VCaP (cell line): ENCODE measurements at regions not wholly inside any gene's neighbourhood (a gene's known extent, or its start where the extent isn't known, plus 50 kb on each side); places are given as distances from the start of the nearest gene placed in this dataset.

ENCODE experiments used
- H3K27ac ChIP-seq: fragments of 450-650 bp; 2 replicates; pipeline ENCODE4 v1.5.1; 2017
- TF ChIP-seq, protein P1 (sequence below): fragments of 450-650 bp; conservative IDR thresholded peaks from 2 replicates; pipeline ENCODE4 v1.5.1; 2017; ENCODE audit warnings: mild to moderate bottlenecking, moderate library complexity

DNA sequence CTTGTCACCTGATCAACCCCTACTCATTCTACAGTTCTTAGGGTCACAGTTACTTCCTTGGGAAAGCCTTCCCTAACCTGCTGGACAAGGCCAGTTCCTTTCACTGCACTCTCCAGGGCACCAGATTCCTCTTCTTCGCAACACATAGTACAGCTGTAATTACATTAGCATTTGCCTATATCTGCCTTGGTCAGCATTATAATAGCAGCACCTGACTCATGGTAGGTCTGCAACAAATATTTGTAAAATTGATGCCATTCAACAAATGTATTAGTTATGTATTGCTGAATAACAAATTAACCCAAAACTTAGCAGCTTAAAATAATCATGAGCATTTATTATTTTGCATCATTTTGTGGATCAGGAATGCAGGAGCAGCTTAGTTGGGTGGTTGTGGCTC, 193.0 kb downstream of the IRX5 start:
- no peak overlapping the region for H3K27ac ChIP-seq
- TF ChIP-seq, protein P1, sequence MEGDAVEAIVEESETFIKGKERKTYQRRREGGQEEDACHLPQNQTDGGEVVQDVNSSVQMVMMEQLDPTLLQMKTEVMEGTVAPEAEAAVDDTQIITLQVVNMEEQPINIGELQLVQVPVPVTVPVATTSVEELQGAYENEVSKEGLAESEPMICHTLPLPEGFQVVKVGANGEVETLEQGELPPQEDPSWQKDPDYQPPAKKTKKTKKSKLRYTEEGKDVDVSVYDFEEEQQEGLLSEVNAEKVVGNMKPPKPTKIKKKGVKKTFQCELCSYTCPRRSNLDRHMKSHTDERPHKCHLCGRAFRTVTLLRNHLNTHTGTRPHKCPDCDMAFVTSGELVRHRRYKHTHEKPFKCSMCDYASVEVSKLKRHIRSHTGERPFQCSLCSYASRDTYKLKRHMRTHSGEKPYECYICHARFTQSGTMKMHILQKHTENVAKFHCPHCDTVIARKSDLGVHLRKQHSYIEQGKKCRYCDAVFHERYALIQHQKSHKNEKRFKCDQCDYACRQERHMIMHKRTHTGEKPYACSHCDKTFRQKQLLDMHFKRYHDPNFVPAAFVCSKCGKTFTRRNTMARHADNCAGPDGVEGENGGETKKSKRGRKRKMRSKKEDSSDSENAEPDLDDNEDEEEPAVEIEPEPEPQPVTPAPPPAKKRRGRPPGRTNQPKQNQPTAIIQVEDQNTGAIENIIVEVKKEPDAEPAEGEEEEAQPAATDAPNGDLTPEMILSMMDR, result no peak

DNA sequence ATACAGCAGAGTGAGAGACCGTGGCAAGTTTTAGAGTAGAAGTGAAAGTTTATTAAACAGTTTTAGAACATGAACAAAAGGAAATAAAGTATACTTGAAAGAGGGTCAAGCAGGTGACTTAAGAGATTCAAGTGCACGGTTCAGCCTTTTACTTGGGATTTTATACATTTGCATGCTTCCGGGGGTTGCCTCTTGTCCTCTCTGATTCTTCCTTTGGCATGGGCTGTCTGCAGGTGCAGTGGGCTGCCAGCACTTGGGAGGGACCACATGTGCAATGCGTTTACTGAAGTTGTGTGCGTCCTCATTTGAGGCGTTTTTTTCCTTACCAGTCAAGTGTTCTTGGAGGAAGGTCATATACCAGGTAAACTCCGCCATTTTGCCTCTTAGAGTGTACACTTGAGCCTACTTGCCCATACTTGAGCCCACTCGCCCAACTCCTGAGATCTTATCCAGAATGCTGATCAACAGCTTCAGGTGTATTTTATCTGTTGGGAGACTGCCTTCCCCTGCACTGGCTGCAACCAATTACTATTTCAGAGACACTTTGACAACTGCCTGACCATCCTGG, 195.2 kb downstream of the IRX5 start:
- H3K27ac ChIP-seq, result no peak overlapping the region
- TF ChIP-seq, protein P1, result no peak

DNA sequence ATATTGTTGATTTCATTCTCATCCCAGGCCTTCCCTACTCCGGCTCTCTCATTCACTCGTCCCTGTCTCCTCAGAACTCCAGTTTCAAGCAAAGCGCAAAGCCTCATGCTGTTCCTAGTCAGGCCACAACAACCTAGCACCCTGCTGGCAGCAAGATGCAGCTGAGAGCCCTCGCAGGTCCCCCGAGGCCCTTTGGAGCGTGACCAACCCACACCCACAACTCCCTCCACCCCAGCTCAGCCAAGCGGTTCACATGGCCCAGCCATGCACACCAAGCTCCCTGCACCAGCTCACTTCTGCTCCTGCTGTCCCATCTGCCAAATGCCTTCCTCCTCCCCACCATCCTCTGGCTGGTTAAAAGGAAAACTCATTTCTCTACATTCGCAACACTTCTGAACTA, 195.8 kb downstream of the IRX5 start:
- H3K27ac ChIP-seq, result no peak overlapping the region
- TF ChIP-seq, protein P1, result no peak

DNA sequence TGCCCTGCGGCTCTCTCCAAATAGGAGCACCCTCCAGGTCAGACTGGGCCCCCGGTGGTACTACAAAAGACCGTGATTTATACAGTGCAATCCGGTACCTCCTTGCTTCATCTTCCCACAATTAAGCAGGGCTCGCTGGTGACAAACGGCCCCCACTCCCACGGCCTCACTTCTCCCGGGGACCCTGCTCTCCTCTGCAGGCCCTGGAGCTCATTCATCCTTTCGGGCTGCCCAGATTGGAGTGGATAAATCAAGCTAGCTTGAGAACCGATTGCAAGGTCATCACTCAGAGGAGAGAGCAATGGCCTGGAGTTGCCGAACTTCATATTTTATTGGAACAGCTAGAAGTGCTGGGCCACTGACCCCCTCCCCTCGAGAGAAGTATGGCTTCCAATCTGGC, 193.5 kb upstream of the IRX6 start:
- TF ChIP-seq, protein P1, result no peak
- no peak overlapping the region for H3K27ac ChIP-seq

DNA sequence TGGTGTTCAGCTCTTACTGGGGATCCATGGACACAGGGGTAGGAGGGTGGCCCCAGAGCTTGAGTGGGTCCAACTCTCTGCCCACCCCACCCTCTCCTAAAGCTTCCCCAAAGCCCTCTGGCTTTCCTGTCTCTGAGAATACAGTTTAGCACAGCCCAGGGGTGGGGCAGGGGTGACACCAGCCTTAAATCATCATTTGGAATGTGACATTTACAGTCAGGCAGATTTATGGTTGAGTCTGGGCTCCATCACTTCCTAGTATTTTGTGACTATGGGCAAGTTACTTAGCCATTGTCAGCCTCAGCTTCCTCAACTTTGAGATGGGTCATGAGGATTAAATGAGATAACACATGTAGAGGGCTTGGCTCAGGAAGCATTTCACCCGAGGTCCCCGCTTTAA, 193.1 kb upstream of the IRX6 start:
- no peak overlapping the region for H3K27ac ChIP-seq
- TF ChIP-seq, protein P1, result no peak

DNA sequence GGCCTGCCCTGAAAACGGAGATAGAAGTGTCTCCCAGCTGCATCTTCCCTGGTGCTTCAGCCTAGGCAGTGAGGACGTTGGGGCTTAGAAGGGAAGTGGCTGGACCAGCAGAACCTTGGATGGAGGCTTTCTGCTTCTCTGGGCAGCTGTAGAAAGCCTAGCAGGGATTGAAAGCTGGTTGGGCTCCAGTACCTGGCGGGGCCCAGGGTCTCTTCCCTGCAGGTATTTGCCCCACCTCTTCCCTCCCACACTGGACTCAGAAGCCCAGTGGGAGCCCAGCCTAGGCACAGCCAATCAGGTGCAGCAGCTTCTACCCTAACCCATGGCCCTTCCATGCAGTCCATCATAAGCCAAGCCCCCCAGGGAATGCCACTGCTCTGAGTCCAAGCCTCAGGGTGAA, 190.3 kb upstream of the IRX6 start:
- no peak overlapping the region for H3K27ac ChIP-seq
- TF ChIP-seq, protein P1, result no peak

DNA sequence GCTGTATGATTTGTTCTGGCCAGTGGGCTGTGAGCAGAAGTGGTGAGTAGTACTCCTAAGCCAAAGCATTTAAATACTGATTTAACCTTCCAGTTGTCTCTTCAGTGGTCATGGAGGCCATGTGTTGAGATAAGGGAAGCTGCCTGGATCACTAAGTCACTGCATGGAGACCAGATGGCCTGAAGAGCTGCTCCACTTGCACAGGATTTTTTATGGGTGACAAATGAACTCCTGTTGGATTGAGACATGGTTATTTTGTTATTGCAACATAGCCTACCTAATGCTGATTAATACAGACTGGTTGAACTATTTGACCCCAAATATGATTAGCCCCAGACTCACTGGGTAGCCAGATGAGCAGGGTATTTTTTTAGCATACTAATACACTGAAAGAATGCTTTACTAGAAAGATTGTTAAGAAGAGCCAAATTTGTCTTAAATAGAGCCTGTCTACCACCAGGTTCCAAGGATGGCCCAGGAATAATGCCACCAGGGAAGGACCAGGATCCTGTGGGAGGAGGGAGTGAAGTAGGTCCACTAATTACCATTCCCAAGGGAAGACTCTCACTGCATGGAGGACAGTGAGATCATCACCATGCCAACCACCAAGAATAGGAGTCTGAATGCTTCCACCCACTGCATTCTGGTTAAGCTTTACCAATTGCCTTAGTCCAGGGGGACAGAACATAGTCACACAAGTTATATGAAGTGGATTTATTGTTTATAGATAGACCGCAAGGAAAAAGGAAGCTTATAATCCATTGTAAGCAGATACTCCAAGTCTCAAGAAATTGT, 187.4 kb upstream of the IRX6 start:
- no peak overlapping the region for H3K27ac ChIP-seq
- TF ChIP-seq, protein P1, result no peak
